H1 (cell line): ENCODE measurements at regions not wholly inside any gene's neighbourhood (a gene's known extent, or its start where the extent isn't known, plus 50 kb on each side); places are given as distances from the start of the nearest gene placed in this dataset.

Experiments used
- CTCF ChIA-PET: fragments of 300-600 bp; sonication (Branson Sonifier 250); formaldehyde crosslinking; loops from one replicate; lab custom pipeline; 2021; ENCODE audit not compliant: partially characterized antibody; lab: Charles Lee
- POLR2A ChIA-PET: fragments of 300-600 bp; sonication (Branson Sonifier 250); formaldehyde crosslinking; loops from one replicate; lab custom pipeline; 2021; ENCODE audit warnings: inconsistent platforms; ENCODE audit not compliant: partially characterized antibody; lab: Charles Lee
- DNase-seq, 2 experiments: peaks; one replicate each; pipeline versions ENCODE4 v3.0.0 to v3.0.0-alpha.2; 2010 to 2022; ENCODE audit warnings: low spot score in 2 of 2, low read depth in 1 of 2, mixed read lengths in 1 of 2
- FAIRE-seq: peaks from 2 replicates; lab custom pipeline; 2011; peaks lifted over from hg19 to GRCh38; lab: Jason Lieb, UNC
- H2AFZ ChIP-seq: 2 replicates; pipeline ENCODE4 v1.8.1; 2012; ENCODE audit warnings: low read length, inconsistent platforms
- H2AK5ac ChIP-seq: 2 replicates; pipeline ENCODE4 v1.6.1; 2013; ENCODE audit warnings: low read depth, low read length
- H2BK120ac ChIP-seq: replicated peaks from 2 replicates; pipeline ENCODE3; 2013; ENCODE audit warnings: low read depth, low read length, inconsistent platforms
- H2BK12ac ChIP-seq: 2 replicates; pipeline ENCODE4 v1.6.1; 2013; ENCODE audit warnings: low read depth, low read length
- H2BK15ac ChIP-seq: 2 replicates; pipeline ENCODE4 v1.6.1; 2013; ENCODE audit warnings: low read length
- H2BK20ac ChIP-seq: 2 replicates; pipeline ENCODE4 v1.6.1; 2013; ENCODE audit warnings: low read length
- H2BK5ac ChIP-seq: 2 replicates; pipeline ENCODE4 v1.6.1; 2013; ENCODE audit warnings: low read depth, low read length
- H3K14ac ChIP-seq: 2 replicates; pipeline ENCODE4 v1.6.1; 2013; ENCODE audit warnings: inconsistent platforms; ENCODE audit not compliant: insufficient read length
- H3K18ac ChIP-seq: 2 replicates; pipeline ENCODE4 v1.6.1; 2013; ENCODE audit warnings: low read length; ENCODE audit errors: extremely low read depth
- H3K23ac ChIP-seq: 2 replicates; pipeline ENCODE4 v1.6.1; 2013; ENCODE audit warnings: inconsistent platforms; ENCODE audit not compliant: insufficient read length
- H3K23me2 ChIP-seq: 2 replicates; pipeline ENCODE4 v1.6.1; 2013; ENCODE audit warnings: low read depth, low read length
- H3K27ac ChIP-seq: 2 replicates; pipeline ENCODE4 v1.6.1; 2011; ENCODE audit warnings: low read depth, low read length, inconsistent platforms
- H3K27me3 ChIP-seq, 4 experiments: replicated peaks in 1 of 4; 1 replicate in 1 of 4; 2 replicates in 3 of 4; pipeline versions ENCODE4 v1.6.1 to v1.8.1; 2011 to 2013; ENCODE audit warnings: low read length in 3 of 4, mild to moderate bottlenecking in 3 of 4, inconsistent platforms in 2 of 4, mixed read lengths in 2 of 4, moderate library complexity in 1 of 4; ENCODE audit not compliant: control insufficient read depth in 3 of 4, insufficient read depth in 3 of 4; ENCODE audit errors: extremely low read depth in 1 of 4
- H3K36me3 ChIP-seq, 4 experiments: 2 replicates each; pipeline versions ENCODE4 v1.6.1 to v1.8.1; 2011 to 2013; ENCODE audit warnings: mild to moderate bottlenecking in 4 of 4, low read length in 3 of 4, moderate library complexity in 2 of 4, control low read depth in 1 of 4, inconsistent platforms in 1 of 4; ENCODE audit not compliant: insufficient read depth in 4 of 4, control insufficient read depth in 2 of 4
- H3K4ac ChIP-seq: replicated peaks from 2 replicates; pipeline ENCODE3; 2013; ENCODE audit warnings: low read length, low read depth, mixed read lengths, inconsistent platforms; ENCODE audit not compliant: insufficient read length
- H3K4me1 ChIP-seq, 4 experiments: replicated peaks in 1 of 4; 1 replicate in 1 of 4; 2 replicates in 3 of 4; pipeline versions ENCODE4 v1.6.1 to v1.8.1; 2011 to 2013; ENCODE audit warnings: low read length in 3 of 4, inconsistent platforms in 2 of 4, mixed read lengths in 1 of 4; ENCODE audit not compliant: insufficient read depth in 4 of 4, control insufficient read depth in 3 of 4
- H3K4me2 ChIP-seq, 2 experiments: 2 replicates each; pipeline versions ENCODE4 v1.6.1 to v1.8.1; 2011 to 2013; ENCODE audit warnings: low read depth in 2 of 2, low read length in 2 of 2, control low read depth in 1 of 2, inconsistent platforms in 1 of 2, mild to moderate bottlenecking in 1 of 2; ENCODE audit not compliant: insufficient read depth in 1 of 2
- H3K4me3 ChIP-seq, 4 experiments: fragments of 200-600, 300-600 bp in 1 of 4; sonication (generic), shearing (Covaris generic), sonication (Bioruptor Twin) in 1 of 4; 2 replicates each; pipeline versions ENCODE4 v1.5.1 to v1.8.1; 2011 to 2016; ENCODE audit warnings: low read length in 4 of 4, low read depth in 3 of 4, control low read depth in 2 of 4, inconsistent platforms in 2 of 4, mild to moderate bottlenecking in 2 of 4, mixed read lengths in 1 of 4, moderate library complexity in 1 of 4; ENCODE audit not compliant: insufficient read depth in 2 of 4; ENCODE audit errors: extremely low read depth in 1 of 4
- H3K56ac ChIP-seq: replicated peaks from 2 replicates; pipeline ENCODE3; 2013; ENCODE audit warnings: low read depth, mild to moderate bottlenecking, mixed read lengths, low read length, inconsistent platforms; ENCODE audit not compliant: insufficient read length
- H3K79me1 ChIP-seq: 2 replicates; pipeline ENCODE4 v1.6.1; 2013; ENCODE audit warnings: low read depth, low read length, control low read depth
- H3K79me2 ChIP-seq, 2 experiments: 2 replicates each; pipeline versions ENCODE4 v1.6.1 to v1.8.1; 2012 to 2013; ENCODE audit warnings: low read length in 2 of 2, mild to moderate bottlenecking in 2 of 2, inconsistent platforms in 1 of 2; ENCODE audit not compliant: insufficient read depth in 2 of 2, control insufficient read depth in 1 of 2
- H3K9ac ChIP-seq, 4 experiments: replicated peaks in 1 of 4; 1 replicate in 1 of 4; 2 replicates in 3 of 4; pipeline versions ENCODE4 v1.6.1 to v1.8.1; 2011 to 2013; ENCODE audit warnings: low read depth in 3 of 4, low read length in 3 of 4, control low read depth in 2 of 4, mild to moderate bottlenecking in 2 of 4, moderate library complexity in 2 of 4, inconsistent platforms in 1 of 4; ENCODE audit errors: extremely low read depth in 1 of 4
- H3K9me3 ChIP-seq, 2 experiments: 2 replicates each; pipeline versions ENCODE4 v1.6.1 to v1.8.1; 2012 to 2013; ENCODE audit warnings: mild to moderate bottlenecking in 2 of 2, moderate library complexity in 2 of 2, control low read depth in 1 of 2, inconsistent platforms in 1 of 2, low read depth in 1 of 2, low read length in 1 of 2, mixed read lengths in 1 of 2; ENCODE audit not compliant: insufficient read depth in 2 of 2
- H4K20me1 ChIP-seq, 2 experiments: replicated peaks in 1 of 2; 2 replicates each; pipeline versions ENCODE3 to v1.8.1; 2011 to 2013; ENCODE audit warnings: inconsistent platforms in 2 of 2, low read length in 2 of 2, mild to moderate bottlenecking in 1 of 2; ENCODE audit not compliant: insufficient read depth in 2 of 2, control insufficient read depth in 1 of 2
- H4K5ac ChIP-seq: 2 replicates; pipeline ENCODE4 v1.6.1; 2013; ENCODE audit warnings: low read length, low read depth, mixed read lengths, inconsistent platforms; ENCODE audit not compliant: insufficient read length
- H4K8ac ChIP-seq: 2 replicates; pipeline ENCODE4 v1.8.0; 2013; ENCODE audit warnings: mild to moderate bottlenecking, moderate library complexity, low read length, inconsistent platforms; ENCODE audit not compliant: insufficient read depth; ENCODE audit errors: extremely low read depth
- H4K91ac ChIP-seq: replicated peaks from 2 replicates; pipeline ENCODE3; 2013; ENCODE audit warnings: low read length, mixed read lengths, inconsistent platforms; ENCODE audit not compliant: insufficient read length
- BRCA1 ChIP-seq: IDR thresholded peaks from 2 replicates; pipeline ENCODE4 v1.6.1; 2012; ENCODE audit warnings: low read depth, low read length, improper control_type of control experiment
- CHD1 ChIP-seq: IDR thresholded peaks from 2 replicates; pipeline ENCODE4 v1.6.1; 2012; ENCODE audit warnings: low read depth, low read length, improper control_type of control experiment
- CREB1 ChIP-seq: IDR thresholded peaks from 2 replicates; pipeline ENCODE4 v1.6.1; 2012; ENCODE audit warnings: inconsistent platforms
- EP300 ChIP-seq, 2 experiments: IDR thresholded peaks; 1 replicate in 1 of 2; 2 replicates in 1 of 2; pipeline ENCODE4 v1.6.1; 2011 to 2012; ENCODE audit warnings: low read depth in 2 of 2, low read length in 2 of 2, mild to moderate bottlenecking in 2 of 2, borderline replicate concordance in 1 of 2, inconsistent platforms in 1 of 2, moderate library complexity in 1 of 2
- KDM1A ChIP-seq: fragments of 200-600, 300-600 bp; sonication (generic); IDR thresholded peaks from 2 replicates; pipeline ENCODE4 v1.7.1; 2016; ENCODE audit warnings: mild to moderate bottlenecking, low read length, borderline replicate concordance
- KDM4A ChIP-seq: IDR thresholded peaks from one replicate; pipeline ENCODE4 v1.7.1; 2012; ENCODE audit warnings: low read depth, mild to moderate bottlenecking, moderate library complexity, low read length, inconsistent platforms; ENCODE audit not compliant: severe bottlenecking
- NANOG ChIP-seq: IDR thresholded peaks from 2 replicates; pipeline ENCODE4 v1.6.1; 2011; ENCODE audit warnings: low read length, low read depth, mild to moderate bottlenecking, inconsistent platforms; ENCODE audit not compliant: insufficient read depth, poor library complexity, severe bottlenecking
- PHF8 ChIP-seq: fragments of 200-600 bp; sonication (generic); conservative IDR thresholded peaks from 2 replicates; pipeline ENCODE4 v1.7.1; 2012; ENCODE audit warnings: low read depth, mild to moderate bottlenecking, inconsistent platforms, low read length, moderate library complexity
- POLR2AphosphoS5 ChIP-seq: IDR thresholded peaks from 2 replicates; pipeline ENCODE4 v1.6.1; 2011; ENCODE audit warnings: low read depth, low read length
- RBBP5 ChIP-seq: IDR thresholded peaks from 2 replicates; pipeline ENCODE4 v1.7.1; 2012; ENCODE audit warnings: low read depth, mild to moderate bottlenecking, inconsistent platforms, low read length, moderate library complexity, borderline replicate concordance
- RXRA ChIP-seq: IDR thresholded peaks from 2 replicates; pipeline ENCODE4 v1.6.1; 2011; ENCODE audit warnings: low read depth, mild to moderate bottlenecking, low read length, moderate library complexity; ENCODE audit not compliant: insufficient read depth
- SIRT6 ChIP-seq: IDR thresholded peaks from one replicate; pipeline ENCODE4 v1.7.1; 2012; ENCODE audit warnings: low read length, inconsistent platforms
- whole genome bisulfite sequencing, 2 experiments: shearing (Covaris generic) in 1 of 2; methylation state at CpG; one replicate each; pipeline versions ENCODE4 v1.1.6 to v1.1.7; 2013 to 2015; ENCODE audit warnings: low lambda C conversion rate in 2 of 2, mixed read lengths in 2 of 2, inconsistent platforms in 1 of 2, low coverage in 1 of 2, missing lambda C conversion rate in 1 of 2; ENCODE audit not compliant: insufficient replicate concordance in 2 of 2, insufficient coverage in 1 of 2, insufficient read length in 1 of 2; ENCODE audit errors: extremely low coverage in 1 of 2, missing lambda C conversion rate in 1 of 2; 5-methylcytosine and 5-hydroxymethylcytosine counted together

DNA sequence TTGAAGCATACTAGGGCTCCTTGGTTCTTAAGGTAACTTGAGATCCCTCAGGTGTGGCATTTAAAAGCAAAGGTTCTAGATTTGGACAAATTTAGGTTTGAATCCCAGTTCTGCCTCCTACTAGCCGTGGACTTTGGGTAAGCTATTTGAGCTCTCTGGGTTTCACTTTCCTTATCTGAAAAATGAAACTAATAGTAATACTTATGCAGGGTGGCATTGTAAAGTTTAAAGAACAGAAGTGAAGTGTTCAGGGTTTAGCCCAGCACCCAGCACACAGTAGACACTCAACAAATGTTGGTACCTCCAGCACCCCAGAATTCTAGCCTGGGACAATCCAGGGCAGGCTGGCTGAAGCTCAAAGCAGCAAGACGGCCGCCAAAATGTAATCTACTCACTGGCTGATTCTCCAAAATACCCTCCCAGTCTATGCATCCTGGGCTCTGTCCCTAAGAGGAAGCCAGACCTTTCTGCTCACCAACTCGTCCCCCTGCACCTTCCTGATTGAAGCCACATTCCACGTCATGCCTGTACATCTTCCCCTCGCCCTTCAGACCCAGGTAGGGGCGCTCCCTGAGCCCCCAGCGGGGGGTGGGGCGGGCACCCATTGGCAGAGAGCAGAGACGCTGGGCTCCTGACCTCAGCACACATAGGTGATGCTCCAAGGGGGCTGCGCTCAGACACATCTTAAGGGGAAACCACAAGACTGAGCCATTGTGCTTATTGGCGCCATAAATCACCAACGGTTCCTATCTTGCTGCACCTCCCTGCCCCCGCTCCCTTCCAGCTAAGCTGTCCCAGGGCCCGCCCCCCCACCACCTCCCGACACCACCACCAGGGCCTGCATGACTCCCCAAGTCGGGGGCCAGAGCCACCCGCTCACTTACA lies 160.6 kb downstream of the BCOR start:
- CTCF ChIA-PET: interaction anchor here (1.0 to 1.2 kb wide), 2 partner anchors 142 to 460 kb away, joined by 3 read pairs; no protein-coding TSS in a partner anchor
- no peak overlapping the region for H3K18ac ChIP-seq
- no peak overlapping the region for H2BK120ac ChIP-seq
- no peak overlapping the region for H3K56ac ChIP-seq
- H4K91ac ChIP-seq: no peak overlapping the region
- H2AFZ ChIP-seq: no peak overlapping the region
- H4K5ac ChIP-seq: no peak overlapping the region
- no peak overlapping the region for H3K27ac ChIP-seq
- no peak overlapping the region for H3K14ac ChIP-seq
- H3K23me2 ChIP-seq: no peaks in the 10 kb centered on the region
- H3K79me2 ChIP-seq: no peaks in the 10 kb centered on the region
- no peak overlapping the region for H2BK15ac ChIP-seq
- no peak overlapping the region for H4K8ac ChIP-seq
- no peaks in the 10 kb centered on the region for H3K79me1 ChIP-seq
- no peak overlapping the region for H2AK5ac ChIP-seq
- no peak overlapping the region for H2BK5ac ChIP-seq
- no peak overlapping the region for H2BK20ac ChIP-seq
- H3K36me3 ChIP-seq: no peaks in the 10 kb centered on the region
- no peak overlapping the region for H3K9ac ChIP-seq
- H2BK12ac ChIP-seq: no peak overlapping the region
- no peak for DNase-seq
- H3K4me2 ChIP-seq: no peak overlapping the region
- no peaks in the 10 kb centered on the region for H3K9me3 ChIP-seq
- POLR2A ChIA-PET: no interaction called here
- WGBS, 2 experiments: 95% methylated on average over 9 of the region's 18 CpGs; no CpG with 5 or more reads in 1 of the 2 experiments
- H3K4ac ChIP-seq: no peak overlapping the region
- FAIRE-seq: no peak
- H3K27me3 ChIP-seq: no peaks in the 10 kb centered on the region
- peaks cover 0 to 9% (median 1%) of the 10 kb centered on the region in 4 experiments; a peak in 1 of 7 replicates for H3K4me1 ChIP-seq
- H4K20me1 ChIP-seq: no peaks in the 10 kb centered on the region
- no peak overlapping the region for H3K23ac ChIP-seq
- H3K4me3 ChIP-seq: no peak overlapping the region
- no peak for TF ChIP-seq POLR2AphosphoS5
- TF ChIP-seq SIRT6: no peak
- TF ChIP-seq BRCA1: no peak
- TF ChIP-seq CREB1: no peak
- no peak for TF ChIP-seq RBBP5
- no peak for TF ChIP-seq PHF8
- no peak for TF ChIP-seq KDM1A
- no peak for TF ChIP-seq RXRA
- no peak for TF ChIP-seq NANOG
- no peak for TF ChIP-seq KDM4A
- no peak for TF ChIP-seq CHD1
- no peak for TF ChIP-seq EP300 (IDR thresholded peaks at IDR 0.05; ENCODE audit: borderline replicate concordance in 1 of 2, low read depth in 2 of 2, low read length in 2 of 2)
